Lower leg skin (tissue), 4 donors: ENCODE measurements at regions not wholly inside any gene's neighbourhood (a gene's known extent, or its start where the extent isn't known, plus 50 kb on each side); places are given as distances from the start of the nearest gene placed in this dataset.

Experiments used
- DNase-seq, 2 donors: peaks; one replicate each; pipeline ENCODE4 v3.0.0-alpha.2; 2019; ENCODE audit warnings: low spot score in 2 of 2
- H3K4me3 ChIP-seq: fragments of 200-600 bp; sonication (generic); 2 replicates; pipeline ENCODE4 v1.5.1; 2017; ENCODE audit warnings: mild to moderate bottlenecking, low read depth; ENCODE audit not compliant: poor library complexity, severe bottlenecking
- POLR2A ChIP-seq, 2 donors: fragments of 450-650 bp; IDR thresholded peaks; one replicate each; pipeline ENCODE4 v1.6.1; 2016 to 2017; ENCODE audit warnings: antibody characterized with exemption in 2 of 2, mild to moderate bottlenecking in 1 of 2, moderate library complexity in 1 of 2
- WGBS, 2 donors: methylation state at CpG; one replicate each; pipeline ENCODE4 v1.1.5; 2018; 5-methylcytosine and 5-hydroxymethylcytosine counted together
- intact Hi-C: fragments of 100-400 bp; cut with DNase I; formaldehyde crosslinking; loops from one replicate; pipeline ENCODE4 v1.15.0; 2023; ENCODE audit warnings: low total_unique reads
- TF ChIP-seq, protein P1 (sequence below), 3 donors: fragments of 450-650 bp; IDR thresholded peaks; one replicate each; pipeline ENCODE4 v1.5.1; 2016; ENCODE audit warnings: antibody characterized with exemption in 3 of 3, mild to moderate bottlenecking in 3 of 3, moderate library complexity in 2 of 3

DNA sequence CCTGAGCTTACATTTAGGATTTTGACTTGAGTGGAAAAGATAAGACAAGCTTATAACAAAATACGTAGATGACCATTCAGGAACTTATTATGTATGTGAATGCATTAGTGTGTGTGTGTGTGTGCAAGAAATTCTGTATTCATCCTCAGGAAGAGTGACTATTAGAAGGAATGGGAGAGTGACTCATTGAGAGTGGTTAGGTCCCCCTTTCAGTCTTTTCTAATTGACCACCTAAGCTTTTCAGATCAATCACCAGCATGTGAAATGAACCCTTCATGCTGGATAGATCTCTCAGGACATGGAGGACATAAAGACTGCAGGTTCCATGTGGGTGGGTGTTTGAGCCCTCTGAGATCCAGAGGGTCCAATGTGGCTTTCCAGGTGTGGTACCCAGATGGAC, 153.5 kb downstream of the MBL2 start:
- WGBS, 2 donors: 92 to 95% methylated on average over 1 of the region's 1 CpG
- DNase-seq: no peak
- intact Hi-C loops: no loop called here
- no peak overlapping the region for H3K4me3 ChIP-seq
- TF ChIP-seq, protein P1, sequence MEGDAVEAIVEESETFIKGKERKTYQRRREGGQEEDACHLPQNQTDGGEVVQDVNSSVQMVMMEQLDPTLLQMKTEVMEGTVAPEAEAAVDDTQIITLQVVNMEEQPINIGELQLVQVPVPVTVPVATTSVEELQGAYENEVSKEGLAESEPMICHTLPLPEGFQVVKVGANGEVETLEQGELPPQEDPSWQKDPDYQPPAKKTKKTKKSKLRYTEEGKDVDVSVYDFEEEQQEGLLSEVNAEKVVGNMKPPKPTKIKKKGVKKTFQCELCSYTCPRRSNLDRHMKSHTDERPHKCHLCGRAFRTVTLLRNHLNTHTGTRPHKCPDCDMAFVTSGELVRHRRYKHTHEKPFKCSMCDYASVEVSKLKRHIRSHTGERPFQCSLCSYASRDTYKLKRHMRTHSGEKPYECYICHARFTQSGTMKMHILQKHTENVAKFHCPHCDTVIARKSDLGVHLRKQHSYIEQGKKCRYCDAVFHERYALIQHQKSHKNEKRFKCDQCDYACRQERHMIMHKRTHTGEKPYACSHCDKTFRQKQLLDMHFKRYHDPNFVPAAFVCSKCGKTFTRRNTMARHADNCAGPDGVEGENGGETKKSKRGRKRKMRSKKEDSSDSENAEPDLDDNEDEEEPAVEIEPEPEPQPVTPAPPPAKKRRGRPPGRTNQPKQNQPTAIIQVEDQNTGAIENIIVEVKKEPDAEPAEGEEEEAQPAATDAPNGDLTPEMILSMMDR (IDR thresholded peaks at IDR 0.05): no peak
- TF ChIP-seq POLR2A (IDR thresholded peaks at IDR 0.05): no peak

DNA sequence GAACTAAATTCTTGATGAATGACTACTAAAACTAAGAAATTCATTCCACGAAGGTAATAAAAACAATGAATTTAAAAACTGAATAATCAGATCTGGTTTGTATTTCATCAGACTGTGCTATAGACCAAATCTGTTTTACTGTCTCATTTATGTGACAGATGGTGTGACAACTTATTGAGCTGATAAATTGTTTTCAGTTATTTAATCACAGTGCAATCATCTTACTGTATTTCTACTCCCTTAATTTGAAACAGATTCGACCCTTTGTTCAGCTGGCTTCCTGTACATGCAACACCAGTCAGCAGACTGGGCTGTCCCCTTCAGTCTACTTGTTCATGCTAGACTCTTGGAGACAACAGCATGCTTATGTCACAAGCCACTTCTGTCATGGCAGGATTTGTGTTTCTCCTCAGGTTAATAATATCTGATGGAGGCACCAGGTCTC, 150.9 kb downstream of the MBL2 start:
- WGBS, 2 donors: 39 to 55% methylated on average over 2 of the region's 2 CpGs
- no peak overlapping the region for H3K4me3 ChIP-seq
- DNase-seq: no peak
- intact Hi-C loops: no loop called here
- TF ChIP-seq, protein P1 (IDR thresholded peaks at IDR 0.05): no peak
- TF ChIP-seq POLR2A (IDR thresholded peaks at IDR 0.05): no peak

DNA sequence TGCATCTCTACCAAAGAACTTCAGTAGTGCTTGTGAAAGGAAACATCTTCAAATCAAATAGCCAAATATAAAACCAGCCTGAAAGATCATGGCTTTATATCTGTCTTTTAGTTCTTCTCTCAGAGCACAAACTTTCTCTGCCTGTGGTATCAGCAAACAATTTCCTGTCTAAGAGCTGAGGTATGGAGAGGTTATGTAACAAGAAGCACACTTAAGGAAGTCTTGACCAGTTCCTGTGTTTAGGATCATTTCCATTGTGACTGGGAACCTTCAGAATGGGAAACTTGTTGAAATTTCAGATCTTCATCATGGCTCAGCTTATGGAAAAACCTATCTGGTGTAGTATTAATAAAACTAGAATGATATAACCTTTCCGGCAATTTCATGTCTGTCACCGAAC, 148.8 kb downstream of the MBL2 start:
- H3K4me3 ChIP-seq: no peak overlapping the region
- TF ChIP-seq POLR2A (IDR thresholded peaks at IDR 0.05): no peak
- DNase-seq: no peak
- 81 to 92% methylated on average over 2 of the region's 2 CpGs for WGBS, 2 donors
- intact Hi-C loops: no loop called here

DNA sequence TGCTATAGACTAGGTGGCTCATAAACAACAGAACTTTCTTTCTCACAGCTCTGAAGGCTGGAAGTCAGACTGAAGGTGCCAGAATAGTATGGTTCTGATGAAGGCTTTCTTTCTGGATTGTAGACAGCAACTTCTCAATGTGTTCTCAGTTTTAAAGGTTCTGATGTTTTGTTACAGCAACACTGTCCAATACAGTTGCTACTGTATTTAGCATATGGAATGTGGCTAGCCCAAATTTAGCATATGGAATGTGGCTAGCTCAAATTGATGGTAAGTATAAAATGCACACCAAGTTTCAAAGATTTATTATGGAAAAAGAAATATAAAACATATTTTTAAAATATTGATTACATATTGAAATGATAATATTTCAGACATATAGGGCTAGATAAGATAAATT, 145.3 kb downstream of the MBL2 start:
- no peak overlapping the region for H3K4me3 ChIP-seq
- intact Hi-C loops: no loop called here
- no peak for TF ChIP-seq POLR2A (IDR thresholded peaks at IDR 0.05)
- TF ChIP-seq, protein P1 (IDR thresholded peaks at IDR 0.05): no peak
- no peak for DNase-seq

DNA sequence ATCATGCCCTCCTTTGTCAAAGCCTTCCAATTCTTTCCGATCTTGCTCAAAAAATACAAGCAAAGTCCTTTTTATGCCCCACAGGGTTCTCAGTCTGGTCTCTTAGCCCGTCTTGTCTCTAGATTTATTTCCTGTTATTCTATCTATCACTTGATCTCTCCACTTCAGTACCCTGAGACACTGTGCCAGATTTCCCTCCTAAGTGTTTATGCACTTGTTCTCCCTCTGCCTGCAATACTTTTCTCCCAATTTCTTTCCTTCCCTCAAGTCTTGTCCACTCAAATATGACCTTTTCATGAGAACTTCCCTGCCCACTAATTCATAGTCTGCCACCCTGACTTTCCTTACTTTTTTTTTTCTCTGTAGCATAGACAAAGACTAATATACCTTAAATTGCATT, 141.4 kb downstream of the MBL2 start:
- DNase-seq: no peak
- TF ChIP-seq, protein P1 (IDR thresholded peaks at IDR 0.05): no peak
- TF ChIP-seq POLR2A (IDR thresholded peaks at IDR 0.05): no peak
- no peak overlapping the region for H3K4me3 ChIP-seq
- WGBS, 2 donors: 54 to 66% methylated on average over 2 of the region's 2 CpGs
- intact Hi-C loops: no loop called here

DNA sequence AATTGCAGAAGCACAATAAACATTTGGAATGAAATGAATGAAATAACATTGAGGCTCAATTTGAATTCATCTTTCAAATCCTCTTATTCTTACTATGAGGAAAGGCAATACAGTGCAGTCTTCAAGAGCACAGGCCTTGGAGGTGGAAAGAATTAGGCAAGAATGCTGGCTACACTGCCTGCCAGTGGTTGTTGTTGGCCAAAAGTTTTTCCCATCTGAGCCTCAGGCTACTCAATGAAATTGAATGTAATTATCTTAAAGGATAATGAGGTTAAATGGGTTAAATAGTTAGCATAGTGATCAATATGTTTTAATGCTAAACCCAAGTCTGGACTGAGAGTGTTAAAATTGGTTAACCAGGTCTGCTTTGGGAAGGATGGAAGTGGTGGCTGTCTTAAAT, 140.9 kb downstream of the MBL2 start:
- no peak overlapping the region for H3K4me3 ChIP-seq
- DNase-seq: no peak
- intact Hi-C loops: no loop called here
- no peak for TF ChIP-seq POLR2A (IDR thresholded peaks at IDR 0.05)
- TF ChIP-seq, protein P1 (IDR thresholded peaks at IDR 0.05): no peak
